Suprapubic skin (tissue), 4 donors: ENCODE measurements at regions not wholly inside any gene's neighbourhood (a gene's known extent, or its start where the extent isn't known, plus 50 kb on each side); places are given as distances from the start of the nearest gene placed in this dataset.

Experiments
- EP300 ChIP-seq: sonication (generic); formaldehyde crosslinking; IDR thresholded peaks from one replicate; pipeline ENCODE4 v1.6.1; 2017; ENCODE audit warnings: antibody characterized with exemption
- POLR2A ChIP-seq, 2 donors: fragments of 450-650 bp; IDR thresholded peaks; one replicate each; pipeline ENCODE4 v1.6.1; 2017; ENCODE audit warnings: antibody characterized with exemption in 2 of 2, mild to moderate bottlenecking in 2 of 2, moderate library complexity in 2 of 2
- POLR2AphosphoS5 ChIP-seq, 3 donors: sonication (generic); formaldehyde crosslinking; IDR thresholded peaks; one replicate each; pipeline ENCODE4 v1.6.1; 2017; ENCODE audit warnings: antibody characterized with exemption in 3 of 3
- TF ChIP-seq, protein P1 (sequence below), 2 donors: fragments of 200-600 bp in 1 of 2; fragments of 450-650 bp in 1 of 2; sonication (generic) in 1 of 2; IDR thresholded peaks; one replicate each; pipeline ENCODE4 v1.5.1; 2016 to 2019; ENCODE audit warnings: antibody characterized with exemption in 2 of 2, mild to moderate bottlenecking in 1 of 2, moderate library complexity in 1 of 2

DNA sequence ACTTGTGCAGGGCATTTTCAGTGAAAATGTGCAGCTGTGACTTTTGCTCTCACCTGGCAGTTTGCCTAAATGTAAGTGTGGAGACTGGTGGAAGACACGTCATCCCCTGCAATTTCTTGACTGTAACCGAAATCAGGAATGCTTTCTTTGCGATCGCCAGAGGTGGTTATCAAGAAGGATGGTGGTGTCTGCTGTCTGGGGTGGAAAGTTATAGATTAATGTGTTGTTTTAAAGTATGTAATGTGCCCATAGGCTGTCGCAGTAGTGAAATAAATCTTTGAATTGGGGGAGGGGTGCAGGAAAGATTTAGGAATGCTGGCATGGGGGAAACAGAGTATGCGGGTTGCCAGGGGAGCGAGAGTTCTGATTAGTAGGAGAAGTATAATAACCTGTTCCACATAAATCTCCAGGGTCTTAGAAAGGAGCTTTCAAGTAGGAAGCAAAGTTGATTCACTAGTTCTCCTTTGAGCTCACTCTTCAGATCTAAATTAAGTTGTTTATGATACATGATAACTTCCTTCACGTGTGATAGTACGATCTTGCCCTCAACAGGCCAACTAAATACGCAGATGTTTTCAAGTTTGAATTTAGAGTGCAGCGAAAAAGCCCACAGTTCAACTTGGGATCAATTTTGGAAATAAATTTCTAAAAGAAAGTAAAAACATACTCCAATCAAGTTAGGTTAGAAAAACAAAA lies 1520.0 kb upstream of the SLC10A2 start:
- TF ChIP-seq, protein P1, sequence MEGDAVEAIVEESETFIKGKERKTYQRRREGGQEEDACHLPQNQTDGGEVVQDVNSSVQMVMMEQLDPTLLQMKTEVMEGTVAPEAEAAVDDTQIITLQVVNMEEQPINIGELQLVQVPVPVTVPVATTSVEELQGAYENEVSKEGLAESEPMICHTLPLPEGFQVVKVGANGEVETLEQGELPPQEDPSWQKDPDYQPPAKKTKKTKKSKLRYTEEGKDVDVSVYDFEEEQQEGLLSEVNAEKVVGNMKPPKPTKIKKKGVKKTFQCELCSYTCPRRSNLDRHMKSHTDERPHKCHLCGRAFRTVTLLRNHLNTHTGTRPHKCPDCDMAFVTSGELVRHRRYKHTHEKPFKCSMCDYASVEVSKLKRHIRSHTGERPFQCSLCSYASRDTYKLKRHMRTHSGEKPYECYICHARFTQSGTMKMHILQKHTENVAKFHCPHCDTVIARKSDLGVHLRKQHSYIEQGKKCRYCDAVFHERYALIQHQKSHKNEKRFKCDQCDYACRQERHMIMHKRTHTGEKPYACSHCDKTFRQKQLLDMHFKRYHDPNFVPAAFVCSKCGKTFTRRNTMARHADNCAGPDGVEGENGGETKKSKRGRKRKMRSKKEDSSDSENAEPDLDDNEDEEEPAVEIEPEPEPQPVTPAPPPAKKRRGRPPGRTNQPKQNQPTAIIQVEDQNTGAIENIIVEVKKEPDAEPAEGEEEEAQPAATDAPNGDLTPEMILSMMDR (IDR thresholded peaks at IDR 0.05): no peak
- no peak for TF ChIP-seq EP300
- TF ChIP-seq POLR2A (IDR thresholded peaks at IDR 0.05): no peak
- no peak for TF ChIP-seq POLR2AphosphoS5 (IDR thresholded peaks at IDR 0.05)
